Liver (tissue), 8 donors: ENCODE measurements at regions not wholly inside any gene's neighbourhood (a gene's known extent, or its start where the extent isn't known, plus 50 kb on each side); places are given as distances from the start of the nearest gene placed in this dataset.

Experiments
- DNase-seq: peaks from one replicate; pipeline ENCODE4 v3.0.0-alpha.2; 2017; ENCODE audit warnings: low spot score
- H3K27ac ChIP-seq, 2 donors: one replicate each; pipeline ENCODE4 v1.7.0; 2013; ENCODE audit warnings: inconsistent platforms in 2 of 2, low read length in 2 of 2, control low read depth in 1 of 2, low read depth in 1 of 2, mild to moderate bottlenecking in 1 of 2
- H3K27me3 ChIP-seq, 4 donors: one replicate each; pipeline versions ENCODE4 v1.6.1 to v1.7.0; 2013; ENCODE audit warnings: low read length in 3 of 4, inconsistent platforms in 1 of 4, mild to moderate bottlenecking in 1 of 4, moderate library complexity in 1 of 4; ENCODE audit not compliant: control insufficient read depth in 4 of 4, insufficient read depth in 4 of 4
- H3K36me3 ChIP-seq, 4 donors: one replicate each; pipeline versions ENCODE4 v1.6.1 to v1.7.0; 2013; ENCODE audit warnings: low read length in 3 of 4, mild to moderate bottlenecking in 3 of 4, low read depth in 1 of 4, moderate library complexity in 1 of 4; ENCODE audit not compliant: control insufficient read depth in 4 of 4, insufficient read depth in 3 of 4
- H3K4me1 ChIP-seq, 4 donors: one replicate each; pipeline versions ENCODE4 v1.6.1 to v1.7.0; 2013; ENCODE audit warnings: low read length in 3 of 4, mild to moderate bottlenecking in 3 of 4, moderate library complexity in 1 of 4; ENCODE audit not compliant: control insufficient read depth in 4 of 4, insufficient read depth in 4 of 4
- H3K4me3 ChIP-seq, 3 donors: one replicate each; pipeline versions ENCODE4 v1.6.1 to v1.7.0; 2013; ENCODE audit warnings: low read length in 3 of 3, control low read depth in 1 of 3, low read depth in 1 of 3, mild to moderate bottlenecking in 1 of 3
- H3K9ac ChIP-seq, 2 donors: one replicate each; pipeline ENCODE4 v1.7.0; 2013; ENCODE audit warnings: low read length in 2 of 2, mild to moderate bottlenecking in 2 of 2, moderate library complexity in 2 of 2, control low read depth in 1 of 2, low read depth in 1 of 2
- H3K9me3 ChIP-seq, 4 donors: one replicate each; pipeline versions ENCODE4 v1.6.1 to v1.7.0; 2013; ENCODE audit warnings: low read length in 3 of 4; ENCODE audit not compliant: control insufficient read depth in 4 of 4
- ATF3 ChIP-seq: IDR thresholded peaks from 2 replicates; pipeline ENCODE4 v1.6.1; 2016; ENCODE audit warnings: antibody characterized with exemption
- CTCF ChIP-seq: fragments of 150-350 bp; IDR thresholded peaks from 2 replicates; pipeline ENCODE4 v1.5.1; 2017; ENCODE audit warnings: improper control_type of control experiment, low read depth, low read length; ENCODE audit not compliant: missing input control
- EGR1 ChIP-seq, 2 donors: IDR thresholded peaks; 2 replicates each; pipeline ENCODE4 v1.6.1; 2016 to 2018; ENCODE audit warnings: antibody characterized with exemption in 2 of 2, low read depth in 2 of 2
- FOXA1 ChIP-seq: IDR thresholded peaks from 2 replicates; pipeline ENCODE4 v1.6.1; 2016; ENCODE audit warnings: antibody characterized with exemption
- FOXA2 ChIP-seq: IDR thresholded peaks from 2 replicates; pipeline ENCODE4 v1.6.1; 2016; ENCODE audit warnings: antibody characterized with exemption
- GABPA ChIP-seq, 2 donors: IDR thresholded peaks in 1 of 2; conservative IDR thresholded peaks in 1 of 2; 2 replicates each; pipeline ENCODE4 v1.6.1; 2016; ENCODE audit warnings: antibody characterized with exemption in 2 of 2, mild to moderate bottlenecking in 1 of 2, moderate library complexity in 1 of 2
- HNF4G ChIP-seq: IDR thresholded peaks from 2 replicates; pipeline ENCODE4 v1.6.1; 2016; ENCODE audit warnings: antibody characterized with exemption
- JUND ChIP-seq, 2 donors: IDR thresholded peaks; 2 replicates each; pipeline ENCODE4 v1.6.1; 2016; ENCODE audit warnings: antibody characterized with exemption in 2 of 2
- MAX ChIP-seq: IDR thresholded peaks from 2 replicates; pipeline ENCODE4 v1.6.1; 2016; ENCODE audit warnings: antibody characterized with exemption
- NR2F2 ChIP-seq: IDR thresholded peaks from 2 replicates; pipeline ENCODE4 v1.6.1; 2016; ENCODE audit warnings: antibody characterized with exemption
- RAD21 ChIP-seq, 2 donors: IDR thresholded peaks; 2 replicates each; pipeline ENCODE4 v1.6.1; 2016; ENCODE audit warnings: antibody characterized with exemption in 2 of 2, mild to moderate bottlenecking in 2 of 2
- REST ChIP-seq: IDR thresholded peaks from 2 replicates; pipeline ENCODE4 v1.6.1; 2016; ENCODE audit warnings: antibody characterized with exemption, mild to moderate bottlenecking
- RXRA ChIP-seq, 2 donors: IDR thresholded peaks; 2 replicates each; pipeline ENCODE4 v1.6.1; 2017 to 2018; ENCODE audit warnings: antibody characterized with exemption in 2 of 2, mild to moderate bottlenecking in 1 of 2
- SP1 ChIP-seq: IDR thresholded peaks from 2 replicates; pipeline ENCODE4 v1.6.1; 2018; ENCODE audit warnings: antibody characterized with exemption, mild to moderate bottlenecking
- TAF1 ChIP-seq: conservative IDR thresholded peaks from 2 replicates; pipeline ENCODE4 v1.6.1; 2016; ENCODE audit warnings: antibody characterized with exemption, mild to moderate bottlenecking
- WGBS: extraction: QIAGEN DNeasy Blood & Tissue Kit; methylation state at CpG from one replicate; pipeline ENCODE4 v1.1.7; 2013; 5-methylcytosine and 5-hydroxymethylcytosine counted together
- TF ChIP-seq, protein P1 (sequence below): IDR thresholded peaks from 2 replicates; pipeline ENCODE4 v1.6.1; 2016; ENCODE audit warnings: antibody characterized with exemption
- donor health status: healthy.
- donor health status: healthy.
- donor health status: healthy.
- donor health status: healthy.
- donor health status: healthy.

- H3K9me3 ChIP-seq = no peaks in the 10 kb centered on the region
- no peaks in the 10 kb centered on the region for H3K27me3 ChIP-seq
- no peaks in the 10 kb centered on the region for H3K36me3 ChIP-seq
- H3K4me1 ChIP-seq = no peaks in the 10 kb centered on the region
- 62% methylated on average over 2 of the region's 2 CpGs for WGBS
- no peak overlapping the region for H3K4me3 ChIP-seq
- TF ChIP-seq, protein P1, sequence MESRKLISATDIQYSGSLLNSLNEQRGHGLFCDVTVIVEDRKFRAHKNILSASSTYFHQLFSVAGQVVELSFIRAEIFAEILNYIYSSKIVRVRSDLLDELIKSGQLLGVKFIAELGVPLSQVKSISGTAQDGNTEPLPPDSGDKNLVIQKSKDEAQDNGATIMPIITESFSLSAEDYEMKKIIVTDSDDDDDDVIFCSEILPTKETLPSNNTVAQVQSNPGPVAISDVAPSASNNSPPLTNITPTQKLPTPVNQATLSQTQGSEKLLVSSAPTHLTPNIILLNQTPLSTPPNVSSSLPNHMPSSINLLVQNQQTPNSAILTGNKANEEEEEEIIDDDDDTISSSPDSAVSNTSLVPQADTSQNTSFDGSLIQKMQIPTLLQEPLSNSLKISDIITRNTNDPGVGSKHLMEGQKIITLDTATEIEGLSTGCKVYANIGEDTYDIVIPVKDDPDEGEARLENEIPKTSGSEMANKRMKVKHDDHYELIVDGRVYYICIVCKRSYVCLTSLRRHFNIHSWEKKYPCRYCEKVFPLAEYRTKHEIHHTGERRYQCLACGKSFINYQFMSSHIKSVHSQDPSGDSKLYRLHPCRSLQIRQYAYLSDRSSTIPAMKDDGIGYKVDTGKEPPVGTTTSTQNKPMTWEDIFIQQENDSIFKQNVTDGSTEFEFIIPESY = no peak
- TF ChIP-seq TAF1 (no peak), FOXA1 (no peak), JUND (IDR thresholded peaks at IDR 0.05) (no peak), ATF3 (no peak), GABPA (IDR thresholded peaks at IDR 0.05 in 1 of 2, conservative IDR thresholded peaks at IDR 0.05 in 1 of 2) (no peak), REST (no peak), CTCF (no peak), HNF4G (no peak), EGR1 (IDR thresholded peaks at IDR 0.05; ENCODE audit: low read depth in 2 of 2) (no peak), SP1 (no peak), RAD21 (IDR thresholded peaks at IDR 0.05) (no peak), NR2F2 (no peak), RXRA (IDR thresholded peaks at IDR 0.05) (no peak)
- no peak overlapping the region for H3K9ac ChIP-seq
- DNase-seq = no peak
- no peak overlapping the region for H3K27ac ChIP-seq
These were observed 56.6 kb upstream of the NOL4 start for GRCh38 chr18:34281290-34281689.

DNA sequence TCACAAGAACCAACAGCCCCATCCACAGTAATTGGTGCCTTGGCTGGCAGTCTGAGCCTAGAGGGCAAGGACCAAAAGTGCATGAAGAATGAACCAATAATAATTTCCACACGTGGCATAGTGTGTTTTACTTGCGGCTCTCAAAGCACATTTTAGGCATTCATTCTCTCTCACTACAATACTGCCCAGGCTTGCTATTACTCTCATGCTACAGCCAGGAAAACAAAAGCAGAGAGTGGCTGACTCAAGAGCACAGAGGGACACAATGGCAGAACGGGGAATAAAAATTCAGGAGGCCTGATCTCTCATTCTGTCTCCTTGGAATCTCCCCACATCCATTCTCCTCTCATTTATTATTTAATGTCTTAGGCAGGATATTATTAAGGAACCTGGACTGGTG, 57.0 kb upstream of the NOL4 start:
- Histone ChIP-seq H3K36me3 (no peaks in the 10 kb centered on the region), H3K27me3 (no peaks in the 10 kb centered on the region), H3K4me1 (no peaks in the 10 kb centered on the region), H3K9me3 (no peaks in the 10 kb centered on the region), H3K27ac (no peak overlapping the region), H3K4me3 (no peak overlapping the region), H3K9ac (no peak overlapping the region)
- 70% methylated on average over 3 of the region's 3 CpGs for WGBS
- TF ChIP-seq FOXA1 = no peak
- TF ChIP-seq JUND (IDR thresholded peaks at IDR 0.05) = no peak
- no peak for TF ChIP-seq GABPA (IDR thresholded peaks at IDR 0.05 in 1 of 2, conservative IDR thresholded peaks at IDR 0.05 in 1 of 2)
- no peak for TF ChIP-seq EGR1 (IDR thresholded peaks at IDR 0.05; ENCODE audit: low read depth in 2 of 2)
- TF ChIP-seq CTCF = no peak
- TF ChIP-seq HNF4G = no peak
- no peak for TF ChIP-seq ATF3
- TF ChIP-seq RAD21 (IDR thresholded peaks at IDR 0.05) = no peak
- no peak for TF ChIP-seq SP1
- TF ChIP-seq FOXA2 = no peak
- TF ChIP-seq TAF1 = no peak
- TF ChIP-seq NR2F2 = no peak
- no peak for TF ChIP-seq MAX
- no peak for DNase-seq
